D721Med (cell line): ENCODE measurements at regions not wholly inside any gene's neighbourhood (a gene's known extent, or its start where the extent isn't known, plus 50 kb on each side); places are given as distances from the start of the nearest gene placed in this dataset.

Experiments used
- DNase-seq: peaks from one replicate; pipeline ENCODE4 v3.0.0; 2011; ENCODE audit warnings: low spot score; ENCODE audit not compliant: insufficient read length
- FAIRE-seq: peaks from 2 replicates; lab custom pipeline; 2011; peaks lifted over from hg19 to GRCh38; lab: Jason Lieb, UNC
- CTCF ChIP-seq: IDR thresholded peaks from 2 replicates; pipeline ENCODE4 v1.5.1; 2012; ENCODE audit warnings: mild to moderate bottlenecking, control low read depth; ENCODE audit not compliant: insufficient read depth; ENCODE audit errors: missing control alignments

GRCh38 chr2:176626796-176627195, 357.6 kb downstream of the MTX2 start:
- DNase-seq (no peak), FAIRE-seq (no peak)
- TF ChIP-seq CTCF: no peak

GRCh38 chr2:176628438-176628837, 359.2 kb downstream of the MTX2 start:
- TF ChIP-seq CTCF: no peak
- FAIRE-seq (no peak), DNase-seq (no peak)

GRCh38 chr2:176633754-176634153, 364.5 kb downstream of the MTX2 start:
- FAIRE-seq: no peak
- DNase-seq: no peak
- TF ChIP-seq CTCF: no peak

GRCh38 chr2:176636401-176636800, 367.2 kb downstream of the MTX2 start:
- DNase-seq (no peak), FAIRE-seq (no peak)
- TF ChIP-seq CTCF: no peak

GRCh38 chr2:176637142-176637485, 367.9 kb downstream of the MTX2 start:
- FAIRE-seq: no peak
- no peak for TF ChIP-seq CTCF
- DNase-seq: no peak

GRCh38 chr2:176637486-176638166, 368.4 kb downstream of the MTX2 start:
- FAIRE-seq: no peak
- no peak for TF ChIP-seq CTCF
- DNase-seq: no peak

GRCh38 chr2:176638167-176639015, 369.1 kb downstream of the MTX2 start:
- DNase-seq (peak; percentile 41), FAIRE-seq (no peak)
- TF ChIP-seq CTCF: peak; percentile 84
